ENCODE measurements at regions not wholly inside any gene's neighbourhood (a gene's known extent, or its start where the extent isn't known, plus 50 kb on each side); places are given as distances from the start of the nearest gene placed in this dataset.

DNA sequence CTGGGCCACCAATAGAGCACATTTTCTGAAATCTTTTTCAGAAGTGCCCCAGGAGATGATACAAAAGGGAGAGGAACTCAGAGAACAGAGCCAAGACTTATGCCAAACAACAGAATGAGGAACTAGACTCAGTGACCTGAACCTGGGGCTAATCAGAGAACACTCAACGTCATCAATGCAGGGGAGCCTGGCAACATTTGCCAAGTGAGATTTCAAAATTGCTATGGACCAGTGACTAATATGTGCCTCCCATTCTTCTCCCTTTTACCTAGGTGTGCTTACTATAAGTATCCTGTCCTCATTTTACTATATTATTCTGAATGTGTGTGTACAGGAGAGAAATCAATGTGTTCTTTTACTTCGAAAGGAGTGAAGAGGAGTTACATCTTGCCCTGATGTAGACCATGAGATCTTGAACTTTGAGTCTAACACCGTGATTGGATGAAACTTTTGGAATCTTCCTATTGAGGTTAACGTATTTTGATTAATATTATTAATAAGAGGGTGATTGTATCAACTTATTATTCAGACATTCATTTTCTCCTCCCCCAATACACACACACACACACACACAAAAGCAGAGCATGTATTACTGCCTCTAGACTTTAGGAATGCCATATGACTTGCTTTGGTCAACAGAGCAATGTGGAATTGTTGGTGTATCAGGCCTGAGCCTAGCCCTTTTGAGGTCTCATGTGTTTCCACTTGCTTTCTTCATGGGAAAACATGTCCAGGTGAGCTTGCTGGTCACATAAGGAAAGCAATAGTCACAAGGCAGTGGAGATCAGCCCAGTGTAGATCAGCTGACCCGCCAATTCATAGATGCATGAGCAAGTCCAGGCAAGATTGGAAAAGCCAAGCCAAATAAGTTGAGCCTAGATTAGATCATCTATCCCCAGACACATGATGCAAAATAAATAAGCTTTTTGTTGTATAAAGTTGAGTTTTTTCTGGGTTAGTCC is 80.3 kb upstream of the ETS2 start:
- TF ChIP-seq, protein P1, sequence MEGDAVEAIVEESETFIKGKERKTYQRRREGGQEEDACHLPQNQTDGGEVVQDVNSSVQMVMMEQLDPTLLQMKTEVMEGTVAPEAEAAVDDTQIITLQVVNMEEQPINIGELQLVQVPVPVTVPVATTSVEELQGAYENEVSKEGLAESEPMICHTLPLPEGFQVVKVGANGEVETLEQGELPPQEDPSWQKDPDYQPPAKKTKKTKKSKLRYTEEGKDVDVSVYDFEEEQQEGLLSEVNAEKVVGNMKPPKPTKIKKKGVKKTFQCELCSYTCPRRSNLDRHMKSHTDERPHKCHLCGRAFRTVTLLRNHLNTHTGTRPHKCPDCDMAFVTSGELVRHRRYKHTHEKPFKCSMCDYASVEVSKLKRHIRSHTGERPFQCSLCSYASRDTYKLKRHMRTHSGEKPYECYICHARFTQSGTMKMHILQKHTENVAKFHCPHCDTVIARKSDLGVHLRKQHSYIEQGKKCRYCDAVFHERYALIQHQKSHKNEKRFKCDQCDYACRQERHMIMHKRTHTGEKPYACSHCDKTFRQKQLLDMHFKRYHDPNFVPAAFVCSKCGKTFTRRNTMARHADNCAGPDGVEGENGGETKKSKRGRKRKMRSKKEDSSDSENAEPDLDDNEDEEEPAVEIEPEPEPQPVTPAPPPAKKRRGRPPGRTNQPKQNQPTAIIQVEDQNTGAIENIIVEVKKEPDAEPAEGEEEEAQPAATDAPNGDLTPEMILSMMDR (IDR thresholded peaks at IDR 0.05; ENCODE audit: poor library complexity, severe bottlenecking) = no peak
- TF ChIP-seq POLR2AphosphoS5 (IDR thresholded peaks at IDR 0.05) (no peak), TAF1 (IDR thresholded peaks at IDR 0.05; ENCODE audit: low read depth) (no peak), EZH2 (IDR thresholded peaks at IDR 0.05; ENCODE audit: borderline replicate concordance, insufficient read depth, low read length, poor library complexity, severe bottlenecking) (no peak), MXI1 (conservative IDR thresholded peaks at IDR 0.05; ENCODE audit: poor library complexity, severe bottlenecking) (no peak), EP300 (conservative IDR thresholded peaks at IDR 0.05; ENCODE audit: poor library complexity, severe bottlenecking) (no peak)

Data from neural cell (in vitro differentiated cells).